OCI-LY3 (cell line): ENCODE measurements at regions not wholly inside any gene's neighbourhood (a gene's known extent, or its start where the extent isn't known, plus 50 kb on each side); places are given as distances from the start of the nearest gene placed in this dataset.

Source experiments
- EZH2phosphoT487 ChIP-seq: fragments of 200-600 bp; shearing (Covaris generic); IDR thresholded peaks from 2 replicates; pipeline ENCODE4 v1.6.1; 2018; ENCODE audit warnings: antibody characterized with exemption, mixed run types, low read depth
- TF ChIP-seq, protein P1 (sequence below): fragments of 200-600, 300-600 bp; sonication (generic); IDR thresholded peaks from 2 replicates; pipeline ENCODE4 v1.5.1; 2014; ENCODE audit warnings: antibody characterized with exemption, low read length, low read depth

DNA sequence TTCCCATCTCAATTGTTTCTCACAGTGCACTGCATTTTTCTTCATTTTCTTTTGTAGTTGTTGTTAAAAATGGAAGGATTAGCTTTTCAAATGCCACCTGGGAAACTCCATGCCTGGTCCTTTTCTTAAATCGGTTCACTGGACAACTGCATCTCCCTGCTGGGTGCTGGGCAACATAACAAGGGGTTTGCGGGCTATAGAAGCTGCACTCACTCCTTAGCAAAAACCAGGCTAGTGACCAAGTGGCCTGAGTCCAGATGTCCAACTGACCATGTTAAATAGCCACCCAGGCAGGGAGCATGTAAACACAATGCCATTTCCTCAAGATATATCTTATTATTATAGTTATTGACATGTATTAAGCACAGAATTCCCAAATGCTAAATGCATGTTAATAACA, 264.9 kb downstream of the ICOS start:
- TF ChIP-seq, protein P1, sequence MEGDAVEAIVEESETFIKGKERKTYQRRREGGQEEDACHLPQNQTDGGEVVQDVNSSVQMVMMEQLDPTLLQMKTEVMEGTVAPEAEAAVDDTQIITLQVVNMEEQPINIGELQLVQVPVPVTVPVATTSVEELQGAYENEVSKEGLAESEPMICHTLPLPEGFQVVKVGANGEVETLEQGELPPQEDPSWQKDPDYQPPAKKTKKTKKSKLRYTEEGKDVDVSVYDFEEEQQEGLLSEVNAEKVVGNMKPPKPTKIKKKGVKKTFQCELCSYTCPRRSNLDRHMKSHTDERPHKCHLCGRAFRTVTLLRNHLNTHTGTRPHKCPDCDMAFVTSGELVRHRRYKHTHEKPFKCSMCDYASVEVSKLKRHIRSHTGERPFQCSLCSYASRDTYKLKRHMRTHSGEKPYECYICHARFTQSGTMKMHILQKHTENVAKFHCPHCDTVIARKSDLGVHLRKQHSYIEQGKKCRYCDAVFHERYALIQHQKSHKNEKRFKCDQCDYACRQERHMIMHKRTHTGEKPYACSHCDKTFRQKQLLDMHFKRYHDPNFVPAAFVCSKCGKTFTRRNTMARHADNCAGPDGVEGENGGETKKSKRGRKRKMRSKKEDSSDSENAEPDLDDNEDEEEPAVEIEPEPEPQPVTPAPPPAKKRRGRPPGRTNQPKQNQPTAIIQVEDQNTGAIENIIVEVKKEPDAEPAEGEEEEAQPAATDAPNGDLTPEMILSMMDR: no peak
- no peak for TF ChIP-seq EZH2phosphoT487
